Dermis microvascular lymphatic vessel endothelial cell (primary cell): ENCODE measurements at regions not wholly inside any gene's neighbourhood (a gene's known extent, or its start where the extent isn't known, plus 50 kb on each side); places are given as distances from the start of the nearest gene placed in this dataset.
"Not testable (repeated sequence)": the region's sequence is repeated elsewhere in the genome, so short reads cannot be mapped to it uniquely, and the experiment has no call there.

Source experiments
- DNase-seq, 2 donors: peaks; one replicate each; pipeline versions ENCODE4 v3.0.0 to v3.0.0-alpha.2; 2010; ENCODE audit warnings: low read depth in 2 of 2

DNA sequence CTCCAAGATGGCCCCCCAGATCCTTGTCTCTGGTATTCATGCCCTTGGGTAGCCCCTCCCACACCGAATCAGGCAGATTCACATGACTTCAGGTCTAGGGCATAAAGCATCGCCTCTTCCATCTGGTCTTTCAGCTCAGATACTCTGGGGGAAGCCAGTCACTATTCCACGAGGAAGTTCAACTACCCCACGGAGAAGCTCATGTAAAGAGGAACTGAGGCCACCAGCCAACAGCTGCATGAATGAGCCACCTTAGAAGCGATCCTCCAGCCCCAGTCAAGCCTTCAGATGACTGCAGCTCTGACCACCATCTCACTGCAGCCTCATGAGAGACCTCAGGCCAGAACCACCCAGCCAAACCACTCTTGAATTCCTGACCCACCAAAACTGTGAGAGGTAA is 54.1 kb downstream of the SOCS3 start:
- no peak for DNase-seq

DNA sequence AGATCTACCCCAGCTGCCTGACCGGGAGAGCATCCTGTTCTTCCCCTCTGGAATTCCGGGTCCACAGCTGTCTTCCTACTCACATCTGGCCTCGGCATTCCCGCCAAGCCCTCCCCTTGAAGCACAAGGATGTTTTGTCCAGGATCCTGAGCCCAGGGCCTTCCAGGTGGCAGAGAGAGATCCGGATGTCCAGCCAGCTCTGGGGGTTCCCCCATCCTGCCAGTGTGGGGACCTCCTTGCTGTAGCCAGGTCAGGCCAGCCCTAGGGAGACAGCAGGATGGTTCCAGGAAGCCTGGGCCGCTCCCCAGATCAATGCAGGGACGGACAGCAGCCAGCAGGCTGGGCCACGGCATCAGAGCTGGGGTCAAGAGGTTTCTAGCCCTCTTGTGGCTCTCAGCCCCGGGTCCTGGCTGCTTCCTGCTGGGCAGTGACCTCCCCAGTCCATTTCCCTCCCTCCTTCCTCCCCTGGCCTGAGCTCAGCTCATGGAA is 55.3 kb downstream of the SOCS3 start:
- DNase-seq = peak; percentile 40 to 61

DNA sequence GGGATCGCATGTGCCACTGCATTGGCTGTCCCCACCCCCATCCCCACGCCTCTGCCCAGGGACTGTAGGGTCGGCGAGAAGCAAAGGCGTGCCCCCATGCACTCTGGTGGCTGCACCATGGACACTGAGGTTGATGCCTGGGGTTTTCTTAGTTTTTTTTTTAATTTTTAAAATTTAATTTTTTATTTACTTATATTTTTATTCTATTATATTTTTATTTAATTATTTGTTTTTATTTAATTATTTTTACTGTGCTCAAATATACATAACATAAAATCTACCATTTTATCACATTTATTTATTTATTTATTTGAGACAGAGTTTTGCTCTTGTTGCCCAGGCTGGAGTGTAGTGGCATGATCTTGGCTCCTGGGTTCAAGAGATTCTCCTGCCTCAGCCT is 57.4 kb downstream of the SOCS3 start:
- DNase-seq = no peak

DNA sequence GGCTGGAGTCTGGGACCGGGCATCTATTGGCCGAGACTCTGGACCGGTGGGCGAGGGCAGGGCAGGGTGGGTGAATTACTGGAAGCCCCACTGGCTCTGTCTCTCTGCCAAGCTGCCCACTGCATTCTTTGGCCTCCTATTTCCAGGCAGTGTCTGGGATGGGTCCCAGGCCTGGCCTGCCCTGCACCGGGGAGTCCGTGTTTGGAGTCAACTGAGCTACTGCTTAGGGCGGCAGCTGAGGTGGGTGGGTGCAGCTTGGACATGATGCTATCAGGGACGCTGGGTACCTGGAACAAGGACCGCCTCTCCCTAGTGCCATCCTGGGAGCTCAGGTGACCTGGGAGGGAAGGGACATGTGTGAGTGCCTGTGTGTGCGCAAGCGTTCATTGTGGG is 58.1 kb downstream of the SOCS3 start:
- no peak for DNase-seq

DNA sequence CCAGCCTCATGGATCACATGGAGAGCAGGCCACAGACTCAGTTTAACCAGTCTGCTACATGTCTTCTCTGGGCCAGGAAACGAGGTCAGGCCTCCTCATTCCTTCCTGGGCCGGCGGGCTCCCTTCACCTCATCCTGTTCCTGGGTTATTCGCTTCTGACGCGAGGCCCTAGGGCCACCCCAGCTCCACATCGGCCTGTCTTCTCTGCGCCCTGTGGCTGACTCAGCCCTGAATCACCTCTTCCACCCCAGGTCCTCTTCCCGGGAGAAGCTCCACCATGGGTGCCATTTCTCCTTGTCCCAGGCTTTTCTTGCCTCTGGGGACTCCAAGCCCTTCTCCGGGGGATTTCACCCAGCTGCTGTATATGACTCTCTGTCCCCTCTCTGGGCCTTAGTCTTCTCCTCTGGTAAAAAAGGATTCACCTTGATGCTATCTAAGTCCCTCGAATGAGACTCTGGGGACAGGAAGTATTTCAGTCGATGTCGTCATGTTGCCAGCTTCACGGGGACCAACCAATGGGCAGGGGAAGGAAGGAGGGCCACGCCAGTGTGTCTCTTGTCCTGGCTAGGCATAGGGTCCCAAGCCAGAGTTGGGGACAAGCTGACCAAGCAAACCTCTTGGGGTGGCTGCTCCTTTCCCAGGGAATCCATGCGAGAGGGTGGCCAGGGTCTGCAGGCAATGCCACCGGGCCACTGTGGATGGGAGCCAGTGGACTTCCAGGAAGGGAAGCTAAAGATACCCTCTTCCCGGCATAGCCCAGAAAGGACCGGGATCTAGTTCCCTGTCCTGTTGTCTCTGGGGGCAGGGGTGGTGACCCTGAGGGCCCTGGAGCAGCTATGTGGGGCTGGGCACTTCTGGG is 58.7 kb downstream of the SOCS3 start:
- DNase-seq = no peak

DNA sequence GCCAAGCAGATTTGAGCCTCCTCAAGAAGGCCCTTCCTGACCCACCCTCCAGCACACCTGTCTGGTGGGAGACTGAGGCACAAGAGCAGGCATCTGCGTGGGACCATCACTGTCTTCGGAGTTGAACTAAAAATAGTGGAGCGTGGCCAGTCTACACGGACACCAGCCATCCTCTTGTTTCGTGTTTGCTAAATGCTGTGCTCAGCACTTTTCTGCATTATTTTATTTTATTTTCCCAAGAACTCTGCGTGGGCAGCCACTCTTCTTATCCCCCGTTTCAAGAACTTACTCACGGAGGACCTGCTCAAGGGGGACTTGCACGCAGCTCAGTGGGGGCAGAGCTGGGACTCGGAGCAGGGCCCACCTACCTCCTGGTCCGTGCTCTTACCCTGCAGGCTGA is 60.8 kb downstream of the SOCS3 start:
- DNase-seq = no peak

DNA sequence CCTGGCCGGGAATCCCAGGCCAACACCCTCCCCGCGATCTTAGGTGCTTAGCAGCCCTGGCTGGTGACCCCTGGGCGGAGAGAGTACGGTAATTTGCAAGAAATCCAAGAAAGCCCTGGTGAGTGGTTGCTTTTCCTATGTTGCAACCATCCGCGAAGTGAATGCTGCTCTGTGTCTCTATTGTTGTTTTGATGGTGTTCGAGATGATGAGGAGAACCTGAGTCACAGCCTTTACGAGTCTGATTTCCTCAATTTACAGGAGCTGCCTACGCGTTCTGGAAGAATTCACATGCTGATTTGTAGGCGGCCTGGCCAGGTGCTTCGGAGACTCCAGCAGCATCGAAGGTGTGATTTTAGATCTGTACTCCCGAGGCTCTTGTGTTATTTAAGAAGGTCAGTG is 63.3 kb downstream of the TMEM235 start:
- peak in 1 of 2 donors; percentile 36 for DNase-seq

DNA sequence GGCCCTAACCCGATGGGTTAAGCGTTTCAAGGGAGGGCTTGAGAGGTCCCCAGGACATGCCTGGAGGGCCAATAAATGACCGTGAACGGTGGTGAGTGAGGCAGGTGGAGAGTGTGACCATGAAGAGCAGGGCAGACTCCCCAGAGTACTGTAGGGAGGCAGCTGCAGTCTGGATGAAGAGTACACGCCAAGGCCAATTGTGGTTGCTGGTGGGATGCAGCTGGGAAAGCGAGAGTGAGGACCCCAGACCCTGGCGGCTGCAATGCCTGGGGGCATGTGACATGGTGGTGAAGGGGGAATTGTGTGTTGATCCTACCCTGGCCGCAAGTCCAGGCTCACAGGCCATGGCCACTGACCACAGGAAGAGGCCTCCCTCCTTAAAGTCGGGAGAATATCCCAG is 62.9 kb downstream of the TMEM235 start:
- DNase-seq = no peak

DNA sequence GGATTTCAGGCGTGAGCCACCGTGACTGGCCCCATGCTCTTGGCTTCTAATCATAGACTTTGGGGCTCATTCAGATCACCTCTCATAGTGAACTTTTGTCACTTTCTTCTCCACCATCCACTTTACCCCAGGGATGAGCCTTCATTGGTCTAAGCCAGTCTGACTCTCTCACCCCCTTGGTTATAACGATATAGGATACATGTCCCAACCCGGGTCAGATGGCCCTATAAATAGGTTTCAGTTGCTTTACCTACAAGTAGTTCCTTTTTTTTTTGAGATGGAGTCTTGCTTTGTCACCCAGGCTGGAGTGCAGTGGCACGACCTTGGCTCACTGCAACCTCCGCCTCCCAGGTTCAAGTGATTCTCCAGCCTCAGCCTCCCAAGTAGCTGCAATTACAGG is 61.7 kb downstream of the TMEM235 start:
- DNase-seq = not testable (repeated sequence)

DNA sequence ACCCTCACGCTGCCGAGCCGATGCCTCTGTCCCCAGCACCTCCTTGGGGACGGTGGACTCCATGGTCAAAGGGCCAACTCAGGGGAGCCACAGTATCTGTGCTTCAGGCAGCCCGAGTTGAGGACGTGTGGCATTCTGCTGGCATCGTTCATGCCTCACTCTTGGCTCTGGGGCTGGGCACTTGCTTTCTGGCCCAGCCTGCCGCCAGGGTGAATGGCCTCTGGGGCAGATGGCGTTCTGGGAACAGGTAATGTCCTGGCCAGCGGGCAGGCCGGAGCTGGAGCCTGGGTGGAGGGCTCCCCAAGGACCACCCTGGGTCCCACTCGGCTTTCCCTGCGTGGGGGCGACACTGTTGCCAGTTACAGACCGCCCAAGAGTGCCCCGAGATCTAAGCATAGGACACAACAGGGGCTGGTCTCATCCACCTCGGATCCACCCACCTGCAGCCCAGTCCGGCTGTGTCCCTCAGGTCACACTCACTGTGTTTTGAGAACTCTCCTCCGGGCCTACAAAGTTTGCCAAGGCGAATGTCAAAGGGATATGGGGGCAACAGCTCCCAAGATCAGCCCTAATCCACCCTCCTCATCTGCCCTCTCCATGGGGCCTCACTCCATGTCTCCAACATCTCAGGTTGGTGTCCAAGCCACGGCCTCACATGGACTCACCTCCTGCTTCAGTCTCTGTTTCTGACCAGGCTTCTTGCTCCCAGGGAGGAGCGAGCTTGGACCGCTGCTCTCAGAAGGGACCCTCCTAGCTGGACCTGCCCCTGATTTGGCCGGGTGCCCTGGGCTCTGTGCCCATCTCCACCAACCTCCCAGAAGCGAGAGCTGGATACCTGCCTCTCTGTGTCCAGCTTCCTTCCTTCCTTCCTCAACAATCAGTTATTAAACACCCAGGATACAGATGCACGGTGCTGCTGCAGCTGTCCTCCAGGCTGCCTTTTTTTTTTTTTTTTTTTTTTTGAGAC is 60.8 kb downstream of the TMEM235 start:
- no peak for DNase-seq

DNA sequence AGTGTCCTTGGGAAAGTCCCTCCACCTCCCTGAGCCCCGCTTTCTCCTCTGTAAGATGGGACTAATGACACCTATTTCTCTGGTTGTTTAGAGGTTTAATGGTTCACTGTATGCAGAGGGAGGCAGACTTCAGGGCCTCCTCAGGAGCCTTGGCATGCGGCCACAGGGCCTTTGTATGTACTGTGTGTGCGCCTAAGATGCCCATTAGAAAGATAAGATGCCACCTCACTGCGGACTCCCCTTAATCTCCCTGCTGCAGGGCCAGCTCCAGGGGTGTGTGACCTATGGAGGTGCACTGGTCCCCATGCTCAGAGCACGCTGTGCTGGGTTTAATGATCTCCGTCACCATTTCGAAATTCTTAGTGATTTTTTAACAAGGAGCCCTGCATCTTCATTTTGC is 59.3 kb downstream of the TMEM235 start:
- DNase-seq = no peak
